HL-60 (cell line): ENCODE measurements at regions not wholly inside any gene's neighbourhood (a gene's known extent, or its start where the extent isn't known, plus 50 kb on each side); places are given as distances from the start of the nearest gene placed in this dataset.

Source experiments
- CTCF ChIP-seq: IDR thresholded peaks from one replicate; pipeline ENCODE4 v1.5.1; 2011; ENCODE audit warnings: low read length, control low read depth, inconsistent platforms; ENCODE audit not compliant: insufficient read depth
- GABPA ChIP-seq: IDR thresholded peaks from 2 replicates; pipeline ENCODE4 v1.6.1; 2012; ENCODE audit warnings: low read depth
- POLR2AphosphoS5 ChIP-seq: IDR thresholded peaks from 2 replicates; pipeline ENCODE4 v1.6.1; 2012; ENCODE audit warnings: low read depth
- REST ChIP-seq: IDR thresholded peaks from 2 replicates; pipeline ENCODE4 v1.6.1; 2012; ENCODE audit warnings: low read depth; ENCODE audit not compliant: insufficient replicate concordance
- SPI1 ChIP-seq: IDR thresholded peaks from 2 replicates; pipeline ENCODE4 v1.6.1; 2012; ENCODE audit warnings: low read depth, mild to moderate bottlenecking, borderline replicate concordance

GRCh38 chr4:12200226-12200625, 771.5 kb upstream of the HS3ST1 start:
- TF ChIP-seq REST (no peak), CTCF (no peak), POLR2AphosphoS5 (no peak), GABPA (no peak), SPI1 (no peak)
